Mesenteric fat pad (tissue), 1 donor: ENCODE measurements at regions not wholly inside any gene's neighbourhood (a gene's known extent, or its start where the extent isn't known, plus 50 kb on each side); places are given as distances from the start of the nearest gene placed in this dataset.

Experiments used
- DNase-seq: peaks from one replicate; pipeline ENCODE4 v3.0.0-alpha.2; 2020; ENCODE audit warnings: low spot score
- donor health status: DM: yes; HTN: yes; CAD: no.

GRCh38 chr16:6940968-6941367 lies 391.7 kb upstream of the RBFOX1 start:
- no peak for DNase-seq

- DNase-seq: no peak
Measured at GRCh38 chr16:6937641-6938040, 395.0 kb upstream of the RBFOX1 start.

- no peak for DNase-seq
Measured at GRCh38 chr16:6932871-6933385, 399.7 kb upstream of the RBFOX1 start.

GRCh38 chr16:6929868-6930267 lies 402.8 kb upstream of the RBFOX1 start:
- DNase-seq: no peak

- no peak for DNase-seq
Measured at GRCh38 chr16:6926762-6927161, 405.9 kb upstream of the RBFOX1 start.

GRCh38 chr16:6926341-6926740 lies 406.3 kb upstream of the RBFOX1 start:
- DNase-seq: no peak

GRCh38 chr16:6918646-6919045 lies 414.0 kb upstream of the RBFOX1 start:
- DNase-seq: no peak

- DNase-seq: no peak
Measured at GRCh38 chr16:6916946-6917345, 415.7 kb upstream of the RBFOX1 start.

GRCh38 chr16:6913566-6913965 lies 419.1 kb upstream of the RBFOX1 start:
- DNase-seq: no peak

- DNase-seq: no peak
Measured at GRCh38 chr16:6910301-6910700, 422.3 kb upstream of the RBFOX1 start.

GRCh38 chr16:6905601-6906000 lies 427.0 kb upstream of the RBFOX1 start:
- DNase-seq: no peak

GRCh38 chr16:6903671-6904070 lies 429.0 kb upstream of the RBFOX1 start:
- no peak for DNase-seq

- DNase-seq: no peak
Measured at GRCh38 chr16:6898896-6899295, 433.7 kb upstream of the RBFOX1 start.

GRCh38 chr16:6897876-6898485 lies 434.7 kb upstream of the RBFOX1 start:
- DNase-seq: no peak

- no peak for DNase-seq
Measured at GRCh38 chr16:6892966-6893365, 439.7 kb upstream of the RBFOX1 start.

GRCh38 chr16:6891496-6891895 lies 441.1 kb upstream of the RBFOX1 start:
- no peak for DNase-seq

- DNase-seq: no peak
Measured at GRCh38 chr16:6888531-6888930, 444.1 kb upstream of the RBFOX1 start.

- no peak for DNase-seq
Measured at GRCh38 chr16:6884002-6884401, 448.6 kb upstream of the RBFOX1 start.

GRCh38 chr16:6880263-6880662 lies 452.4 kb upstream of the RBFOX1 start:
- no peak for DNase-seq

- no peak for DNase-seq
Measured at GRCh38 chr16:6864671-6865070, 468.0 kb upstream of the RBFOX1 start.

GRCh38 chr16:6864244-6864643 lies 468.4 kb upstream of the RBFOX1 start:
- no peak for DNase-seq

- DNase-seq: no peak
Measured at GRCh38 chr16:6863135-6863534, 469.5 kb upstream of the RBFOX1 start.

GRCh38 chr16:6861815-6862477 lies 470.7 kb upstream of the RBFOX1 start:
- DNase-seq: no peak
